ENCODE measurements at regions not wholly inside any gene's neighbourhood (a gene's known extent, or its start where the extent isn't known, plus 50 kb on each side); places are given as distances from the start of the nearest gene placed in this dataset.

- no peak overlapping the region for H2AK5ac ChIP-seq (ENCODE audit: low read length)
- no peak overlapping the region for H2BK5ac ChIP-seq (ENCODE audit: low read length)
- no peak overlapping the region for H3K4me2 ChIP-seq (ENCODE audit: low read length)
- no peak overlapping the region for H3K23ac ChIP-seq (ENCODE audit: low read length)
- H3K79me2 ChIP-seq (ENCODE audit: control insufficient read depth, insufficient read depth, low read length) = no peaks in the 10 kb centered on the region
- no peak overlapping the region for H3K4ac ChIP-seq (ENCODE audit: low read depth, low read length)
- no peaks in the 10 kb centered on the region for H3K36me3 ChIP-seq (ENCODE audit: control insufficient read depth, insufficient read depth, low read length)
- H3K9ac ChIP-seq (ENCODE audit: low read length) = no peak overlapping the region
- H4K5ac ChIP-seq (ENCODE audit: low read length) = no peak overlapping the region
- no peak overlapping the region for H3K18ac ChIP-seq (ENCODE audit: low read length)
- no peaks in the 10 kb centered on the region for H3K27me3 ChIP-seq (ENCODE audit: insufficient read depth, low read length, poor library complexity)
- H2BK120ac ChIP-seq (ENCODE audit: low read depth, low read length) = no peak overlapping the region
- H3K4me3 ChIP-seq (ENCODE audit: low read length) = no peak overlapping the region
- no peaks in the 10 kb centered on the region for H3K4me1 ChIP-seq (ENCODE audit: control insufficient read depth, low read depth, low read length)
- no peak for DNase-seq
- H3K79me1 ChIP-seq (ENCODE audit: low read length) = no peaks in the 10 kb centered on the region
- no peak overlapping the region for H4K8ac ChIP-seq (ENCODE audit: low read depth, low read length)
- no peak overlapping the region for H3K27ac ChIP-seq (ENCODE audit: low read depth, low read length)
- no CpG with 5 or more reads among the region's 2 CpGs for WGBS (ENCODE audit: extremely low coverage, insufficient coverage, low lambda C conversion rate)
- no peak overlapping the region for H3K56ac ChIP-seq (ENCODE audit: low read length)
- H2BK15ac ChIP-seq (replicated peaks; ENCODE audit: low read depth) = no peak overlapping the region
Observed at GRCh38 chr6:144883915-144884314, 598.8 kb downstream of the UTRN start.

DNA sequence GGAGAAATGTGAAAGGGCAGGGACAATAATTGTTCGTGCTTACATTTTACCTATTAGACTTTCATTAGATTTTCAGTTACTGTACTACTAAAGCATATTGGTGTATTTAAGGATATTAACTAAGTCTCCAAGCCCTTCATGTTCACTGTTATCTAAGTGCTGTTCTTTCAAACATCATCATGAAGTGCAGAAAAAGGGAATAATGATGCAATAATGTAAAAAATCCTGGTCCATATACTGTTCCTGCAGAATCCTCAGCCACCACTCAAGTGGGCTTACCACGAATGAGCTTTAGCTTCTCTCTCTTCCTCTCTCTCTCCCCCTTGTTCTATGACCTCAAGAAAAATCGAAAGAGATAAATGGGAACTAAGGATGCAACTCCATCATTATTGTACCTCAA lies 600.7 kb downstream of the UTRN start:
- Histone ChIP-seq H3K4ac (ENCODE audit: low read depth, low read length) (no peak overlapping the region), H3K9ac (ENCODE audit: low read length) (no peak overlapping the region), H4K5ac (ENCODE audit: low read length) (no peak overlapping the region), H2AK5ac (ENCODE audit: low read length) (no peak overlapping the region), H3K79me1 (ENCODE audit: low read length) (no peaks in the 10 kb centered on the region), H3K79me2 (ENCODE audit: control insufficient read depth, insufficient read depth, low read length) (no peaks in the 10 kb centered on the region), H2BK5ac (ENCODE audit: low read length) (no peak overlapping the region), H2BK120ac (ENCODE audit: low read depth, low read length) (no peak overlapping the region), H3K56ac (ENCODE audit: low read length) (no peak overlapping the region), H3K18ac (ENCODE audit: low read length) (no peak overlapping the region), H2BK15ac (replicated peaks; ENCODE audit: low read depth) (no peak overlapping the region), H3K4me2 (ENCODE audit: low read length) (no peak overlapping the region), H3K27ac (ENCODE audit: low read depth, low read length) (no peak overlapping the region), H3K23ac (ENCODE audit: low read length) (no peak overlapping the region), H4K8ac (ENCODE audit: low read depth, low read length) (no peak overlapping the region), H3K4me3 (ENCODE audit: low read length) (no peak overlapping the region), H3K4me1 (ENCODE audit: control insufficient read depth, low read depth, low read length) (no peaks in the 10 kb centered on the region), H3K27me3 (ENCODE audit: insufficient read depth, low read length, poor library complexity) (no peaks in the 10 kb centered on the region), H3K36me3 (ENCODE audit: control insufficient read depth, insufficient read depth, low read length) (no peaks in the 10 kb centered on the region)
- no peak for DNase-seq
- no CpG with 5 or more reads among the region's 3 CpGs for WGBS (ENCODE audit: extremely low coverage, insufficient coverage, low lambda C conversion rate)

DNA sequence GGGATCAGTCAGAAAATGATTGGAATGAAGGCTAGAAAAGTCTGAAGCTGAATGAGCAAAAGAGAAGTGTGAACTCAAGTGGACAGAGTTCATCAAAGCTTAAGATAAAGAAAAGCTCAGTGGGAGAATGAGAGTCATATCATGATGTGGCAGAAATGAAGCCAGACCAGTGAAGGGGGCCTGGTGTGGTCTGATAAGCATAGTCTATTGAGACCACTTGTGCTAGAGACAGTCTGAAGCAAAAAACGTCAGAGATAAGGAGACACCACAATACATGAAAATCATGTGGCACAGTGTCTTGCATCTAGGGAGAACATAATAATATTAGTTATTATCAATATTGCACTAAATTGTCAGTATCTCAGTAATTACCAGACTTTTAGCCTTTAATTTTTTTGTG lies 601.5 kb downstream of the UTRN start:
- Histone ChIP-seq H2BK15ac (replicated peaks; ENCODE audit: low read depth) (no peak overlapping the region), H3K27ac (ENCODE audit: low read depth, low read length) (no peak overlapping the region), H3K79me1 (ENCODE audit: low read length) (no peaks in the 10 kb centered on the region), H2AK5ac (ENCODE audit: low read length) (no peak overlapping the region), H2BK120ac (ENCODE audit: low read depth, low read length) (no peak overlapping the region), H3K79me2 (ENCODE audit: control insufficient read depth, insufficient read depth, low read length) (no peaks in the 10 kb centered on the region), H3K56ac (ENCODE audit: low read length) (no peak overlapping the region), H3K4me3 (ENCODE audit: low read length) (no peak overlapping the region), H3K36me3 (ENCODE audit: control insufficient read depth, insufficient read depth, low read length) (no peaks in the 10 kb centered on the region), H3K18ac (ENCODE audit: low read length) (no peak overlapping the region), H3K27me3 (ENCODE audit: insufficient read depth, low read length, poor library complexity) (no peaks in the 10 kb centered on the region), H3K9ac (ENCODE audit: low read length) (no peak overlapping the region), H3K4ac (ENCODE audit: low read depth, low read length) (no peak overlapping the region), H4K5ac (ENCODE audit: low read length) (no peak overlapping the region), H3K4me1 (ENCODE audit: control insufficient read depth, low read depth, low read length) (no peaks in the 10 kb centered on the region), H3K4me2 (ENCODE audit: low read length) (no peak overlapping the region), H4K8ac (ENCODE audit: low read depth, low read length) (no peak overlapping the region), H2BK5ac (ENCODE audit: low read length) (no peak overlapping the region), H3K23ac (ENCODE audit: low read length) (no peak overlapping the region)
- no CpG with 5 or more reads among the region's 1 CpG for WGBS (ENCODE audit: extremely low coverage, insufficient coverage, low lambda C conversion rate)
- peak; percentile 44 for DNase-seq

DNA sequence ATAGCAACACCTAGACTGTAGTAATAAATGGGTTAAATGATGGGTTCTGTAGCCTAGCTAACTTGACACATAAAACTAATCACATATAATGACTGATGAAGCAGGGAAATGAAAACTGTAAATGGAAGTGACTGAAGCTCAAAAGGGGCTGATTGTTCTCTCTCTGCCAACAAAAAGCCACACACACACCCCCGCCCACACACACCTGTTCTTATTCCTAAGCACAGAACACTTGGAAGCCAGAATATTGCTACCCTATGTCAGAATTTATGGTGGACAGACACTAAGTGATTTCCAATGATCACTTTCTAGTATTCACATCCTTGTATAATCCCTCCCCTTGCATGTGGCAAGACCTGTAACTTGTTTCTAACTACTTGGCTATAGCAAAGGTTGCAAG lies 603.5 kb downstream of the UTRN start:
- H2AK5ac ChIP-seq (ENCODE audit: low read length) = no peak overlapping the region
- no peak overlapping the region for H3K18ac ChIP-seq (ENCODE audit: low read length)
- WGBS (ENCODE audit: extremely low coverage, insufficient coverage, low lambda C conversion rate) = no CpG with 5 or more reads among the region's 1 CpG
- H3K4me2 ChIP-seq (ENCODE audit: low read length) = no peak overlapping the region
- no peak overlapping the region for H2BK15ac ChIP-seq (replicated peaks; ENCODE audit: low read depth)
- no peaks in the 10 kb centered on the region for H3K27me3 ChIP-seq (ENCODE audit: insufficient read depth, low read length, poor library complexity)
- no peak overlapping the region for H3K4ac ChIP-seq (ENCODE audit: low read depth, low read length)
- H3K79me1 ChIP-seq (ENCODE audit: low read length) = no peaks in the 10 kb centered on the region
- no peak overlapping the region for H4K8ac ChIP-seq (ENCODE audit: low read depth, low read length)
- H3K4me3 ChIP-seq (ENCODE audit: low read length) = no peak overlapping the region
- H4K5ac ChIP-seq (ENCODE audit: low read length) = no peak overlapping the region
- no peak overlapping the region for H2BK5ac ChIP-seq (ENCODE audit: low read length)
- no peaks in the 10 kb centered on the region for H3K4me1 ChIP-seq (ENCODE audit: control insufficient read depth, low read depth, low read length)
- H3K23ac ChIP-seq (ENCODE audit: low read length) = no peak overlapping the region
- no peaks in the 10 kb centered on the region for H3K79me2 ChIP-seq (ENCODE audit: control insufficient read depth, insufficient read depth, low read length)
- H3K36me3 ChIP-seq (ENCODE audit: control insufficient read depth, insufficient read depth, low read length) = no peaks in the 10 kb centered on the region
- H3K27ac ChIP-seq (ENCODE audit: low read depth, low read length) = no peak overlapping the region
- DNase-seq = no peak
- no peak overlapping the region for H3K56ac ChIP-seq (ENCODE audit: low read length)
- no peak overlapping the region for H3K9ac ChIP-seq (ENCODE audit: low read length)
- no peak overlapping the region for H2BK120ac ChIP-seq (ENCODE audit: low read depth, low read length)

GRCh38 chr6:144893680-144894151 lies 608.6 kb downstream of the UTRN start:
- no peak for DNase-seq
- H3K79me2 ChIP-seq (ENCODE audit: control insufficient read depth, insufficient read depth, low read length) = no peaks in the 10 kb centered on the region
- no peak overlapping the region for H3K56ac ChIP-seq (ENCODE audit: low read length)
- no peaks in the 10 kb centered on the region for H3K27me3 ChIP-seq (ENCODE audit: insufficient read depth, low read length, poor library complexity)
- no peaks in the 10 kb centered on the region for H3K79me1 ChIP-seq (ENCODE audit: low read length)
- H3K23ac ChIP-seq (ENCODE audit: low read length) = no peak overlapping the region
- H3K4me1 ChIP-seq (ENCODE audit: control insufficient read depth, low read depth, low read length) = no peaks in the 10 kb centered on the region
- no peak overlapping the region for H4K8ac ChIP-seq (ENCODE audit: low read depth, low read length)
- no peak overlapping the region for H3K4me2 ChIP-seq (ENCODE audit: low read length)
- no peak overlapping the region for H3K4me3 ChIP-seq (ENCODE audit: low read length)
- WGBS (ENCODE audit: extremely low coverage, insufficient coverage, low lambda C conversion rate) = no CpG with 5 or more reads among the region's 2 CpGs
- no peak overlapping the region for H2AK5ac ChIP-seq (ENCODE audit: low read length)
- H3K4ac ChIP-seq (ENCODE audit: low read depth, low read length) = no peak overlapping the region
- no peak overlapping the region for H2BK5ac ChIP-seq (ENCODE audit: low read length)
- H3K9ac ChIP-seq (ENCODE audit: low read length) = no peak overlapping the region
- H3K36me3 ChIP-seq (ENCODE audit: control insufficient read depth, insufficient read depth, low read length) = no peaks in the 10 kb centered on the region
- H3K27ac ChIP-seq (ENCODE audit: low read depth, low read length) = no peak overlapping the region
- no peak overlapping the region for H2BK15ac ChIP-seq (replicated peaks; ENCODE audit: low read depth)
- no peak overlapping the region for H3K18ac ChIP-seq (ENCODE audit: low read length)
- H4K5ac ChIP-seq (ENCODE audit: low read length) = no peak overlapping the region
- no peak overlapping the region for H2BK120ac ChIP-seq (ENCODE audit: low read depth, low read length)

DNA sequence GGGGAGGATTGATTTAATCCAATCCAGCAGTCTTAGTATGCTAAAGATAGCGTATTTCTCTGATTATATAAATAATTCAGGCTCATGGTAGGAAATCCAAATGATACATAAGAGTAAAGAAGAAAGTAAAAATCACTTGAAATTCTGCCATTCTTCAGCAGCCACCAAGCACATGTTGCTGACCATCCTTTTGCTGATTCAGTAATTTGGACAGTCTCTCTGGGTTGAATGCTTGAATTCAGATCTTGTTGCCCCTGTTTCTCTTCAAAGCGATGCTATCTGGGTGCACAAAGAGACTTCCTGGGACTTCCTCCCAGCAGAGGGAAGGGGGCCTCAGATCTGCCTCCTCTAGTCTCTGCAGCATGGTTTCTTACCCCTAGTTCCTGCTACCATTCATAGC lies 609.1 kb downstream of the UTRN start:
- Histone ChIP-seq H3K4me1 (ENCODE audit: control insufficient read depth, low read depth, low read length) (no peaks in the 10 kb centered on the region), H3K4me2 (ENCODE audit: low read length) (no peak overlapping the region), H3K56ac (ENCODE audit: low read length) (no peak overlapping the region), H3K27ac (ENCODE audit: low read depth, low read length) (no peak overlapping the region), H4K8ac (ENCODE audit: low read depth, low read length) (no peak overlapping the region), H2BK120ac (ENCODE audit: low read depth, low read length) (no peak overlapping the region), H3K4me3 (ENCODE audit: low read length) (no peak overlapping the region), H3K9ac (ENCODE audit: low read length) (no peak overlapping the region), H3K36me3 (ENCODE audit: control insufficient read depth, insufficient read depth, low read length) (no peaks in the 10 kb centered on the region), H2BK15ac (replicated peaks; ENCODE audit: low read depth) (no peak overlapping the region), H2BK5ac (ENCODE audit: low read length) (no peak overlapping the region), H2AK5ac (ENCODE audit: low read length) (no peak overlapping the region), H3K4ac (ENCODE audit: low read depth, low read length) (no peak overlapping the region), H3K79me2 (ENCODE audit: control insufficient read depth, insufficient read depth, low read length) (no peaks in the 10 kb centered on the region), H4K5ac (ENCODE audit: low read length) (no peak overlapping the region), H3K27me3 (ENCODE audit: insufficient read depth, low read length, poor library complexity) (no peaks in the 10 kb centered on the region), H3K79me1 (ENCODE audit: low read length) (no peaks in the 10 kb centered on the region), H3K18ac (ENCODE audit: low read length) (no peak overlapping the region), H3K23ac (ENCODE audit: low read length) (no peak overlapping the region)
- no peak for DNase-seq
- WGBS (ENCODE audit: extremely low coverage, insufficient coverage, low lambda C conversion rate) = no CpG with 5 or more reads among the region's 2 CpGs
